Kidney (tissue), 13 donors: ENCODE measurements at regions not wholly inside any gene's neighbourhood (a gene's known extent, or its start where the extent isn't known, plus 50 kb on each side); places are given as distances from the start of the nearest gene placed in this dataset.

Source experiments
- DNase-seq, 5 donors: peaks; one replicate each; pipeline ENCODE4 v3.0.0-alpha.2; 2013 to 2020
- FAIRE-seq: peaks from 2 replicates; lab custom pipeline; 2012; peaks lifted over from hg19 to GRCh38; lab: Jason Lieb, UNC
- H3K27ac ChIP-seq, 2 donors: one replicate each; pipeline ENCODE4 v1.7.0; 2013; ENCODE audit warnings: low read depth in 2 of 2, low read length in 2 of 2, inconsistent platforms in 1 of 2
- H3K27me3 ChIP-seq: one replicate; pipeline ENCODE4 v1.7.1; 2013; ENCODE audit warnings: low read length, inconsistent platforms; ENCODE audit not compliant: control insufficient read depth, insufficient read depth
- H3K36me3 ChIP-seq, 3 donors: one replicate each; pipeline versions ENCODE4 v1.7.0 to v1.7.1; 2013; ENCODE audit warnings: low read length in 3 of 3, control low read depth in 1 of 3, inconsistent platforms in 1 of 3; ENCODE audit not compliant: insufficient read depth in 3 of 3, control insufficient read depth in 2 of 3
- H3K4me1 ChIP-seq, 3 donors: one replicate each; pipeline versions ENCODE4 v1.7.0 to v1.7.1; 2013; ENCODE audit warnings: low read length in 3 of 3, inconsistent platforms in 1 of 3, low read depth in 1 of 3; ENCODE audit not compliant: control insufficient read depth in 2 of 3, insufficient read depth in 2 of 3
- H3K4me3 ChIP-seq, 3 donors: one replicate each; pipeline versions ENCODE4 v1.7.0 to v1.8.1; 2013; ENCODE audit warnings: low read length in 3 of 3, control low read depth in 1 of 3, inconsistent platforms in 1 of 3
- H3K9ac ChIP-seq, 3 donors: one replicate each; pipeline versions ENCODE4 v1.7.0 to v1.7.1; 2013; ENCODE audit warnings: low read length in 3 of 3, control low read depth in 1 of 3, inconsistent platforms in 1 of 3
- H3K9me3 ChIP-seq, 3 donors: one replicate each; pipeline versions ENCODE4 v1.7.0 to v1.7.1; 2013; ENCODE audit warnings: low read length in 3 of 3, control low read depth in 1 of 3, inconsistent platforms in 1 of 3; ENCODE audit not compliant: control insufficient read depth in 2 of 3, insufficient read depth in 1 of 3
- CTCF ChIP-seq: IDR thresholded peaks from 3 replicates; pipeline ENCODE4 v1.5.1; 2012; ENCODE audit warnings: mild to moderate bottlenecking, moderate library complexity, borderline replicate concordance; ENCODE audit not compliant: insufficient read depth; ENCODE audit errors: extremely low read depth
- intact Hi-C: fragments of 100-400 bp; cut with DNase I; formaldehyde crosslinking; loops from one replicate; pipeline ENCODE4 v1.11.1; 2022
- donor health status: control.
- donor health status: control.
- donor health status: control.
- donor health status: control.
- donor health status: control.
- donor health status: DM: yes; HTN: yes; CAD: no.
- donor health status: Normal renal cell carcinoma (clear cell type).

- DNase-seq (no peak), FAIRE-seq (no peak)
- no peaks in the 10 kb centered on the region for H3K9me3 ChIP-seq
- no peaks in the 10 kb centered on the region for H3K36me3 ChIP-seq
- intact Hi-C loops = no loop called here
- no peaks in the 10 kb centered on the region for H3K27me3 ChIP-seq
- no peak overlapping the region for H3K9ac ChIP-seq
- no peaks in the 10 kb centered on the region for H3K4me1 ChIP-seq
- no peak for TF ChIP-seq CTCF
- no peak overlapping the region for H3K4me3 ChIP-seq
- H3K27ac ChIP-seq = no peak overlapping the region
Observed at GRCh38 chr12:88399811-88400210, 180.5 kb downstream of the KITLG start.

- Histone ChIP-seq H3K4me1 (no peaks in the 10 kb centered on the region), H3K27ac (no peak overlapping the region), H3K27me3 (no peaks in the 10 kb centered on the region), H3K9me3 (no peaks in the 10 kb centered on the region), H3K36me3 (no peaks in the 10 kb centered on the region), H3K4me3 (no peak overlapping the region), H3K9ac (no peak overlapping the region)
- no peak for FAIRE-seq
- TF ChIP-seq CTCF = no peak
- intact Hi-C loops = no loop called here
- no peak for DNase-seq
Observed at GRCh38 chr12:88400302-88400701, 180.0 kb downstream of the KITLG start.

DNA sequence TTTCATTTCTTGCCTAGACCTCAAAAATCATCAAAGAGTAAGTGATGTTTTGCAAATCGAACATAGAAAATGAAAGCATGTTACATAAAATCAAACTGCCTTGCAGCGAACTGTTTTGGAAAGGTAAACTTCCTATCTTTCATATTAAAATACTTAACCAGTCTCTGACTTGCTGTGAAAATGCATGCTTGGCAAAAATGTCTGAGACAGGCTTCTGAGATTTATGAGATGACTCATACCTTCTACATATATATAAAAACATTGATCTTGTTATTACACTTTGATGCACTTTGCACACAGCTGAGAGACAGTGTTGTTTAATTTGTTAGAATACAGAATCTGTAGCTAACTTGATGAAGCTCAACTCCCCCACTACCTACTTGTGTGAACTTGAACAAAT, 179.1 kb downstream of the KITLG start:
- TF ChIP-seq CTCF = no peak
- Histone ChIP-seq H3K9me3 (no peaks in the 10 kb centered on the region), H3K27ac (no peak overlapping the region), H3K27me3 (no peaks in the 10 kb centered on the region), H3K9ac (no peak overlapping the region), H3K4me3 (no peak overlapping the region), H3K4me1 (no peaks in the 10 kb centered on the region), H3K36me3 (no peaks in the 10 kb centered on the region)
- intact Hi-C loops = no loop called here
- FAIRE-seq (no peak), DNase-seq (no peak)

DNA sequence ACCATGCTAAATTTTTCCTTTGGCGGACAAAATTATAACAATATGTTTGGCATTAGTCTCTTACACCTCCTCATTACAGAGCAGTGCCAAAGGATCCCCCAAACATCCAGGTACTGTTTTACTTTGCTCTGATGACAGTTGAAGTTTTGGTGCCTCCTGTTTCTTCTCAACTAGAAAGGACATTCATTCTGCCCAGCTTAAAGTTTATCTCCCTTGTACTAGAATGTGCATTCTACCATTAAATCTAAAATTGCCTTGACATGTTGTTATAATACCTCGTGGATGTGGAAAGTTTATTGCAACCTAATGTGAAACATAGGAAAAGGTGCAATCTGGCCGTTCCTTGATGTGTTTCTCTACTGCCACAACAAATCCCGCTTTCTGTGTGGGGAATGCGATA, 173.4 kb downstream of the KITLG start:
- no peaks in the 10 kb centered on the region for H3K4me1 ChIP-seq
- no peak for DNase-seq
- no peak for TF ChIP-seq CTCF

More for the DNA sequence above, 173.4 kb downstream of the KITLG start:
- FAIRE-seq = no peak
- intact Hi-C loops = no loop called here
- H3K9me3 ChIP-seq = no peaks in the 10 kb centered on the region
- no peak overlapping the region for H3K4me3 ChIP-seq
- H3K27me3 ChIP-seq = no peaks in the 10 kb centered on the region
- no peaks in the 10 kb centered on the region for H3K36me3 ChIP-seq
- no peak overlapping the region for H3K9ac ChIP-seq
- H3K27ac ChIP-seq = no peak overlapping the region
